A673 (cell line): ENCODE measurements at regions not wholly inside any gene's neighbourhood (a gene's known extent, or its start where the extent isn't known, plus 50 kb on each side); places are given as distances from the start of the nearest gene placed in this dataset.

Source experiments
- BruUV-seq: library from RNA; stranded (reverse); fragments of 400-500 nt; replicated peaks from 2 replicates; lab custom pipeline; 2021; lab: Mats Ljungman, UMichigan
- CTCF ChIA-PET: fragments of 300-600 bp; sonication (Branson Sonifier 250); formaldehyde crosslinking; loops from one replicate; lab custom pipeline; 2022; ENCODE audit warnings: antibody characterized with exemption; lab: Charles Lee
- POLR2A ChIA-PET: fragments of 300-600 bp; sonication (Branson Sonifier 250); formaldehyde crosslinking; loops from one replicate; lab custom pipeline; 2022; ENCODE audit warnings: antibody characterized with exemption; ENCODE audit not compliant: low non-redundant PET; lab: Charles Lee
- DNase-seq: peaks from one replicate; pipeline ENCODE4 v3.0.0-alpha.2; 2015; ENCODE audit warnings: low spot score
- H3K27ac ChIP-seq: fragments of 200-600 bp; sonication (generic); 2 replicates; pipeline ENCODE4 v1.5.1; 2016; ENCODE audit warnings: mixed run types, low read depth, mild to moderate bottlenecking, mixed read lengths, antibody characterized with exemption, low read length; ENCODE audit not compliant: poor library complexity, severe bottlenecking
- H3K27me3 ChIP-seq: fragments of 200-600 bp; sonication (generic); replicated peaks from 2 replicates; pipeline ENCODE4 v1.6.1; 2017; ENCODE audit warnings: mixed run types, low read depth, mild to moderate bottlenecking, mixed read lengths, antibody characterized with exemption, low read length; ENCODE audit not compliant: insufficient read depth, poor library complexity
- H3K36me3 ChIP-seq: fragments of 200-600 bp; sonication (generic); 2 replicates; pipeline ENCODE4 v1.6.1; 2016; ENCODE audit warnings: mixed run types, mild to moderate bottlenecking, mixed read lengths, antibody characterized with exemption, low read length; ENCODE audit not compliant: insufficient read depth, poor library complexity, severe bottlenecking
- H3K4me1 ChIP-seq: fragments of 200-600 bp; sonication (generic); 2 replicates; pipeline ENCODE4 v1.6.1; 2017; ENCODE audit warnings: mixed run types, mild to moderate bottlenecking, mixed read lengths, antibody characterized with exemption, low read length; ENCODE audit not compliant: insufficient read depth, poor library complexity, severe bottlenecking
- H3K4me3 ChIP-seq: fragments of 200-600 bp; sonication (generic); 2 replicates; pipeline ENCODE4 v1.5.1; 2016; ENCODE audit warnings: low read depth, mixed run types, mild to moderate bottlenecking, mixed read lengths, low read length; ENCODE audit not compliant: poor library complexity, severe bottlenecking
- H3K9me3 ChIP-seq: fragments of 200-600 bp; sonication (generic); 2 replicates; pipeline ENCODE4 v1.6.1; 2016; ENCODE audit warnings: mixed run types, low read depth, mild to moderate bottlenecking, mixed read lengths, antibody characterized with exemption, low read length; ENCODE audit not compliant: poor library complexity, severe bottlenecking
- CTCF ChIP-seq: fragments of 300-800, 200-600 bp; sonication (generic); conservative IDR thresholded peaks from 2 replicates; pipeline ENCODE4 v1.5.1; 2017; ENCODE audit warnings: low read depth, mild to moderate bottlenecking, antibody characterized with exemption, low read length, moderate library complexity, mixed read lengths
- EZH2 ChIP-seq: fragments of 200-600 bp; sonication (generic); IDR thresholded peaks from 2 replicates; pipeline ENCODE4 v1.6.1; 2017; ENCODE audit warnings: borderline replicate concordance, low read depth, mild to moderate bottlenecking, mixed read lengths, antibody characterized with exemption, low read length; ENCODE audit not compliant: poor library complexity, severe bottlenecking
- intact Hi-C: fragments of 100-400 bp; cut with micrococcal nuclease; formaldehyde crosslinking; loops from one replicate; pipeline ENCODE4 v1.10.0; 2022; ENCODE audit not compliant: unreplicated experiment

GRCh38 chr10:52836816-52837215 is 64.2 kb upstream of the MBL2 start:
- CTCF ChIA-PET = no interaction called here

More at GRCh38 chr10:52836816-52837215, 64.2 kb upstream of the MBL2 start:
- intact Hi-C loops = no loop called here
- BruUV-seq = no TSS peak
- H3K27ac ChIP-seq = no peak overlapping the region
- H3K9me3 ChIP-seq = peaks cover 25% of the 10 kb centered on the region
- no peaks in the 10 kb centered on the region for H3K27me3 ChIP-seq
- no peak for DNase-seq
- no peaks in the 10 kb centered on the region for H3K36me3 ChIP-seq
- H3K4me3 ChIP-seq = no peak overlapping the region
- no peak for TF ChIP-seq EZH2
- no peak for TF ChIP-seq CTCF
- H3K4me1 ChIP-seq = no peaks in the 10 kb centered on the region
- POLR2A ChIA-PET = no interaction called here
